ENCODE measurements at regions not wholly inside any gene's neighbourhood (a gene's known extent, or its start where the extent isn't known, plus 50 kb on each side); places are given as distances from the start of the nearest gene placed in this dataset.

DNA sequence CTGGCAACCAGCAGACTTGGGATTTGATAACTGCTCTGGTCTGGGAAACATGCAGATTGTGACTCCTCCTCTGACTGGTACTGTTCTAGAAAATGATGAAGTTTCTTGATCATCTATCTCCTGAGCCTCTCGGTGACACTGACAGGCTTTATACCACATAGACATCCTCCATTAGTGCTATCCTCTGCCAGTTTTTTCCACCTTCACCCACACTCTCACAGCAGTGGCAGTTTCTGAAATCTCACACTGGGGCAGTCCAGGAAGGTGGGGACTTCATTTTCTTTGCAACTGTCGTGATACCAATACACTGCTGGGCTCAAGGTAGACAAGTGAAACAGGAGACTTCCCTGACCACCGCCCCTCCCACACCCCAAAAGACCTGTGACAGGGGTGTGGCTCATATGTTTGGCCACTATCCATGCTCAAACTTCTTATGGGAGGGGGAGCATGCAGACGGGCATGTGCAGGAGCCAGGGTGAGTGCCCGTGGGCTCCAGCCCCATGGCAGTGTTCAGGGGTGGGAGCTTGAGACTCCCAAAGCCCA lies 66.3 kb upstream of the RMDN2 start:
- ChIA-PET POLR2A (no interaction called here), CTCF (interaction anchor here (1.2 kb wide), 1 partner anchor 18 kb away, joined by 3 read pairs; no protein-coding TSS in a partner anchor)
- DNase-seq (ENCODE audit: extremely low spot score): no peak
- TF ChIP-seq, protein P1, sequence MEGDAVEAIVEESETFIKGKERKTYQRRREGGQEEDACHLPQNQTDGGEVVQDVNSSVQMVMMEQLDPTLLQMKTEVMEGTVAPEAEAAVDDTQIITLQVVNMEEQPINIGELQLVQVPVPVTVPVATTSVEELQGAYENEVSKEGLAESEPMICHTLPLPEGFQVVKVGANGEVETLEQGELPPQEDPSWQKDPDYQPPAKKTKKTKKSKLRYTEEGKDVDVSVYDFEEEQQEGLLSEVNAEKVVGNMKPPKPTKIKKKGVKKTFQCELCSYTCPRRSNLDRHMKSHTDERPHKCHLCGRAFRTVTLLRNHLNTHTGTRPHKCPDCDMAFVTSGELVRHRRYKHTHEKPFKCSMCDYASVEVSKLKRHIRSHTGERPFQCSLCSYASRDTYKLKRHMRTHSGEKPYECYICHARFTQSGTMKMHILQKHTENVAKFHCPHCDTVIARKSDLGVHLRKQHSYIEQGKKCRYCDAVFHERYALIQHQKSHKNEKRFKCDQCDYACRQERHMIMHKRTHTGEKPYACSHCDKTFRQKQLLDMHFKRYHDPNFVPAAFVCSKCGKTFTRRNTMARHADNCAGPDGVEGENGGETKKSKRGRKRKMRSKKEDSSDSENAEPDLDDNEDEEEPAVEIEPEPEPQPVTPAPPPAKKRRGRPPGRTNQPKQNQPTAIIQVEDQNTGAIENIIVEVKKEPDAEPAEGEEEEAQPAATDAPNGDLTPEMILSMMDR (IDR thresholded peaks at IDR 0.05; ENCODE audit: control extremely low read depth, extremely low read depth, low read depth, missing control alignments): no peak

DNA sequence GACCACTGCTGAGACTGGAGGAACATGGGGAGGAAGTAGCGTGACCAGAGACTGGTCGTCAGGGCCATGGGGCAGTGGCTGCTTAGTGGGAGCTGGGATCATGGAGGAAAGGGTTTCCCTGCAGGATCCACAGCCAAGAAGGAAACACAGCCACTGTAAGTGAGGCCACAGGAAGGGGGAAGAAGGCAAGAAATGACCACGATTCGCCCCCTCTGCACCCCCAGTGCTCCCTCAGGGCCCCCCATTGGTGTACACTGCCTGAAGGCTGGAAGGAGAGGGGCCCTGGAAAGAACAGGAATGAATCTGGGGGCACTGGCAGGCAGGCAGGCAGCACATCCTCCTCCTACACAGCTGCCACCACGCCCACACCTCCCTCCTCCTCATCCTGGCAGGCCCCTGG lies 62.5 kb upstream of the RMDN2 start:
- CTCF ChIA-PET: interaction anchor here (1.4 kb wide), 3 partner anchors 29 to 466 kb away, joined by 3 read pairs; no protein-coding TSS in a partner anchor
- TF ChIP-seq, protein P1 (IDR thresholded peaks at IDR 0.05; ENCODE audit: control extremely low read depth, extremely low read depth, low read depth, missing control alignments): no peak
- DNase-seq (ENCODE audit: extremely low spot score): no peak
- POLR2A ChIA-PET: interaction anchor here (0.6 kb wide), 1 partner anchor 29 kb away, joined by 5 read pairs; no protein-coding TSS in a partner anchor

DNA sequence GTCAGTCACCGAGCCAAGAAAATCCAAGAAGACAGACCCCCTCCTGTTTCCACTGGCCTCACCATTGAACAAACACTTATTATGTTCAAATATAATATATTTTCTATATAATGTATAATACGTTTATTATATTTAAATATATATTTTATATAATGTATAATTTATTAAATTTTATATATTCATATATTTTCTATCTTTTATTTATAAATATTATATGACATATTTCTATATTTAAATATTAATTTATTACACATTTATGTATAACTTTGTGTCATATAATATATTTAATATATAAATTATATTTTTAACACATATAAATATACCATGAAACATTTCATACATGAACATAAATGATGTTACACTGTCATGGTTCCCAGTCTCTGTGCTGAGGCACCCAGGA lies 60.9 kb upstream of the RMDN2 start:
- TF ChIP-seq, protein P1 (IDR thresholded peaks at IDR 0.05; ENCODE audit: control extremely low read depth, extremely low read depth, low read depth, missing control alignments): no peak
- DNase-seq (ENCODE audit: extremely low spot score): no peak
- POLR2A ChIA-PET: no interaction called here
- CTCF ChIA-PET: interaction anchor here (1.6 kb wide), 1 partner anchor 13 kb away, joined by 4 read pairs; no protein-coding TSS in a partner anchor

DNA sequence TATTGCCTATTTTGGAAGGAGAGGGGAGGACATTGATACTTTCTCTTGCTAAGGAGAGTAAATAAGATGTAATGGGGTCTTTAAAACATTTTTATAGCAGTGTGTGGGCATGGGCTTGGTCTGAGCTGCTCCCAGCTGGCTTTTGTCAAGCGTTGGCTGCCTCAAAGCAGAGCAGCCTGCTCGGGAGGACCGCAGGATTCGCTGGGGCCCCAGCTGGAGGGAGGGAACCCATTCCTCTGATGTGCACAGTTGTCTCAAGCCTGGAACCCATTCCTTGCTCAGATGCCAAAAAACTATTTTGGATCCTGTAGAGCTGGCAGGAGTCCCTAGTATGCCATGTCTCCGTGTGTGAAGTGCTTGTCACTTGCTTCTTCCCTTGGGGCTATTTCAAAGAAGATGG lies 59.4 kb upstream of the RMDN2 start:
- ChIA-PET POLR2A (no interaction called here), CTCF (interaction anchor here (1.0 to 1.3 kb wide), 5 partner anchors 8 to 469 kb away, joined by 3 to 11 read pairs (median 3); no protein-coding TSS in a partner anchor)
- no peak for DNase-seq (ENCODE audit: extremely low spot score)
- TF ChIP-seq, protein P1 (IDR thresholded peaks at IDR 0.05; ENCODE audit: control extremely low read depth, extremely low read depth, low read depth, missing control alignments): no peak

- DNase-seq (ENCODE audit: extremely low spot score): no peak
- CTCF ChIA-PET: interaction anchor here (1.0 to 3.8 kb wide), 5 partner anchors 9 to 25 kb away, joined by 3 to 31 read pairs (median 6); no protein-coding TSS in a partner anchor
- POLR2A ChIA-PET: no interaction called here
- TF ChIP-seq, protein P1 (IDR thresholded peaks at IDR 0.05; ENCODE audit: control extremely low read depth, extremely low read depth, low read depth, missing control alignments): no peak
Observed at GRCh38 chr2:37866171-37866934, 58.7 kb upstream of the RMDN2 start.

DNA sequence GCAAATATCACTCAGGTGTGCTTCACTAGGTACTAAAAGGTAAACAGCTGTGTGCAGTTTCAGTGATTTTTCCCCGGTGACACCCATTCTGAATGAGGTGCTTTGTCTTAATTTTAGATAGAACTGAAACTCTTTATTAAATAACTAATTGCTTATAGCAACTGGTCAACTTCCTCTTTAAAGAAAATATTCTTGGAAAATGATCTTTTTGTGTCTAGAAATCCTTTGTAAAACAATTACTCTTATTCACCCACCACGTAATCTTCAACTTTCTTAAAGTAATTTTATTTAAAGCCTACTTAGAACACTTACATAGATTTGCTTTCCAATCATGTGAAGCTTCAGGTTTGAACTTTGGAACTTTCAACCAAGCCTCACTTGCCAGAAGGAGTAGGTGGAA lies 57.9 kb upstream of the RMDN2 start:
- ChIA-PET CTCF (interaction anchor here (1.0 to 3.8 kb wide), 3 partner anchors 11 to 18 kb away, joined by 5 to 31 read pairs (median 6); no protein-coding TSS in a partner anchor), POLR2A (no interaction called here)
- TF ChIP-seq, protein P1 (IDR thresholded peaks at IDR 0.05; ENCODE audit: control extremely low read depth, extremely low read depth, low read depth, missing control alignments): no peak
- no peak for DNase-seq (ENCODE audit: extremely low spot score)
